Gastrocnemius medialis (tissue), 4 donors: ENCODE measurements at regions not wholly inside any gene's neighbourhood (a gene's known extent, or its start where the extent isn't known, plus 50 kb on each side); places are given as distances from the start of the nearest gene placed in this dataset.

Source experiments
- ATAC-seq, 2 donors: fragments of 150-250 bp; one replicate each; pipeline ENCODE4 v1.9.1; 2016
- DNase-seq, 2 donors: peaks; one replicate each; pipeline ENCODE4 v3.0.0-alpha.2; 2019
- H3K27ac ChIP-seq, 4 donors: fragments of 200-600 bp; sonication (generic); 1 replicate in 1 of 4; 2 replicates in 3 of 4; pipeline ENCODE4 v1.5.1; 2016 to 2018; ENCODE audit warnings: mild to moderate bottlenecking in 2 of 4, moderate library complexity in 1 of 4
- H3K27me3 ChIP-seq, 3 donors: fragments of 200-600 bp; sonication (generic) in 2 of 3; 1 replicate in 1 of 3; 2 replicates in 2 of 3; pipeline versions ENCODE4 v1.5.1 to v1.6.0; 2016 to 2019; ENCODE audit warnings: mild to moderate bottlenecking in 1 of 3, moderate library complexity in 1 of 3
- H3K36me3 ChIP-seq, 2 donors: fragments of 200-600 bp; sonication (generic) in 1 of 2; one replicate each; pipeline ENCODE4 v1.5.1; 2017 to 2018
- H3K4me1 ChIP-seq, 2 donors: fragments of 200-600 bp; sonication (generic) in 1 of 2; one replicate each; pipeline ENCODE4 v1.5.1; 2016 to 2017; ENCODE audit warnings: mild to moderate bottlenecking in 2 of 2
- H3K4me3 ChIP-seq, 4 donors: fragments of 200-600 bp; sonication (generic) in 3 of 4; 1 replicate in 1 of 4; 2 replicates in 3 of 4; pipeline ENCODE4 v1.5.1; 2016 to 2019; ENCODE audit warnings: mild to moderate bottlenecking in 2 of 4
- H3K9me3 ChIP-seq, 3 donors: fragments of 200-600 bp; sonication (generic) in 2 of 3; 1 replicate in 1 of 3; 2 replicates in 2 of 3; pipeline ENCODE4 v1.5.1; 2016 to 2019
- POLR2A ChIP-seq, 2 donors: fragments of 450-650 bp; IDR thresholded peaks; one replicate each; pipeline ENCODE4 v1.6.1; 2017; ENCODE audit warnings: antibody characterized with exemption in 2 of 2, mild to moderate bottlenecking in 2 of 2, moderate library complexity in 2 of 2
- in situ Hi-C, 4 donors: fragments of 200-750 bp; cut with MboI; loops; one replicate each; pipeline versions ENCODE4 v1.15.0 to v1.8.0; 2017; ENCODE audit warnings: low sequenced_read_pairs in 4 of 4
- intact Hi-C: fragments of 100-400 bp; cut with DNase I; formaldehyde crosslinking; loops from one replicate; pipeline ENCODE4 v1.15.1; 2023; ENCODE audit warnings: low total_unique reads
- TF ChIP-seq, protein P1 (sequence below), 5 experiments: fragments of 450-650 bp in 3 of 5; fragments of 200-600 bp in 2 of 5; sonication (generic) in 2 of 5; IDR thresholded peaks in 4 of 5; conservative IDR thresholded peaks in 1 of 5; 1 replicate in 4 of 5; 2 replicates in 1 of 5; pipeline ENCODE4 v1.5.1; 2016 to 2019; ENCODE audit warnings: antibody characterized with exemption in 5 of 5, mild to moderate bottlenecking in 3 of 5, moderate library complexity in 3 of 5

DNA sequence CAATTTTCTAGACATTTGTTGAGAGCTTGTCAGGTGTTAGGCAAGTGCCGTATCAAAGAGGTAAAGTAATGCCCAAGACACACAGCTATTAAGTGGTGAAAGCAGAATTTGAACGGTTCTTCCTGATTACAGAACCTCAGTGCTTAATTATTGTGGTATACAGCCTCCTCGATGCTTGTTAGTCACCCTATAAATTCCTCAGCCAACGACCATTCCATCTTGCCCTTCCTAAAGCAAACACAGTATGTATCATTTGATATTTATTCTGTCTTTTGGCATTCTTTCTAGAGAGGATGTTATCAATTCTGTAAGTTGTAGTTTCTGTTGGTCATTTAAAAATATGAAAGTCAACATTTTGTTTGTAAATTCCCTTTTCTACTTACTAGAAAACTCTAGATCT, 297.8 kb upstream of the BMP2 start:
- Histone ChIP-seq H3K4me3 (no peak overlapping the region), H3K9me3 (no peaks in the 10 kb centered on the region), H3K27ac (no peak overlapping the region), H3K4me1 (no peaks in the 10 kb centered on the region), H3K36me3 (no peaks in the 10 kb centered on the region), H3K27me3 (no peaks in the 10 kb centered on the region)
- ATAC-seq (no peak), DNase-seq (no peak)
- intact Hi-C loops (no loop called here), in situ Hi-C loops (no loop called here)
- TF ChIP-seq, protein P1, sequence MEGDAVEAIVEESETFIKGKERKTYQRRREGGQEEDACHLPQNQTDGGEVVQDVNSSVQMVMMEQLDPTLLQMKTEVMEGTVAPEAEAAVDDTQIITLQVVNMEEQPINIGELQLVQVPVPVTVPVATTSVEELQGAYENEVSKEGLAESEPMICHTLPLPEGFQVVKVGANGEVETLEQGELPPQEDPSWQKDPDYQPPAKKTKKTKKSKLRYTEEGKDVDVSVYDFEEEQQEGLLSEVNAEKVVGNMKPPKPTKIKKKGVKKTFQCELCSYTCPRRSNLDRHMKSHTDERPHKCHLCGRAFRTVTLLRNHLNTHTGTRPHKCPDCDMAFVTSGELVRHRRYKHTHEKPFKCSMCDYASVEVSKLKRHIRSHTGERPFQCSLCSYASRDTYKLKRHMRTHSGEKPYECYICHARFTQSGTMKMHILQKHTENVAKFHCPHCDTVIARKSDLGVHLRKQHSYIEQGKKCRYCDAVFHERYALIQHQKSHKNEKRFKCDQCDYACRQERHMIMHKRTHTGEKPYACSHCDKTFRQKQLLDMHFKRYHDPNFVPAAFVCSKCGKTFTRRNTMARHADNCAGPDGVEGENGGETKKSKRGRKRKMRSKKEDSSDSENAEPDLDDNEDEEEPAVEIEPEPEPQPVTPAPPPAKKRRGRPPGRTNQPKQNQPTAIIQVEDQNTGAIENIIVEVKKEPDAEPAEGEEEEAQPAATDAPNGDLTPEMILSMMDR (IDR thresholded peaks at IDR 0.05 in 4 of 5, conservative IDR thresholded peaks at IDR 0.05 in 1 of 5): no peak
- TF ChIP-seq POLR2A (IDR thresholded peaks at IDR 0.05): no peak

DNA sequence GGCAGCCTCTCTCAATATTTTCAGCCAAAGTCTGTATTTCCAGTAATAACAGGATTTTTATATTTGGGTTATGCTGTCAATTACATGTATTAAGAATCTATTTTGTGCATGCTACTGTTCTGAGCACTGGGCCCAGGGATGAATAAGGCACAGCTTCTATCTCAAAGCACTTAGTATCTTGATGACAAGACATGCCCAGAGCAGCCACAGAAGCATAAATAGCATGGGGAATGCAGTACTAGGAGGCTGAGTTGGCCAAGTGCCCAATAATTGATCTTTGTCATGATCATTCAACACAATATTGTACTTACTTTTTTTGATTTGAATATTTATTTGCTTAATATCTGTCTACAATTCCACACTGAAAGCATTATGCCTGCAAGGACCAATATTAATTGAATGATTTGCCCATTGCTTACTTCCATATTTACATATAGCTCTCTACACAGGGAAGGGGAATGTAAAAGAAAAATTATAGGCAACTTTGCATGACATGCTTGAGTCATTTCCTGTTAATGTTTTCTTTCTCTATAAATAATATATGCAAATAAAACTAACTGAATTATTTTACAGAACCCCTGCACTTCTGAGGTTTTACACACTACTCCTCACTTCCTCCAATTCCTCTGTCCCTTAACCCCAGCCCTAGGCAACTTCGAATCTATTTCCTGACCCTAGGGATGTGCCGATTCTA, 298.9 kb upstream of the BMP2 start:
- Histone ChIP-seq H3K36me3 (no peaks in the 10 kb centered on the region), H3K4me1 (no peaks in the 10 kb centered on the region), H3K9me3 (no peaks in the 10 kb centered on the region), H3K27me3 (no peaks in the 10 kb centered on the region), H3K27ac (no peak overlapping the region), H3K4me3 (no peak overlapping the region)
- ATAC-seq (no peak), DNase-seq (no peak)
- in situ Hi-C loops (no loop called here), intact Hi-C loops (no loop called here)
- TF ChIP-seq, protein P1 (IDR thresholded peaks at IDR 0.05 in 4 of 5, conservative IDR thresholded peaks at IDR 0.05 in 1 of 5): no peak
- no peak for TF ChIP-seq POLR2A (IDR thresholded peaks at IDR 0.05)

DNA sequence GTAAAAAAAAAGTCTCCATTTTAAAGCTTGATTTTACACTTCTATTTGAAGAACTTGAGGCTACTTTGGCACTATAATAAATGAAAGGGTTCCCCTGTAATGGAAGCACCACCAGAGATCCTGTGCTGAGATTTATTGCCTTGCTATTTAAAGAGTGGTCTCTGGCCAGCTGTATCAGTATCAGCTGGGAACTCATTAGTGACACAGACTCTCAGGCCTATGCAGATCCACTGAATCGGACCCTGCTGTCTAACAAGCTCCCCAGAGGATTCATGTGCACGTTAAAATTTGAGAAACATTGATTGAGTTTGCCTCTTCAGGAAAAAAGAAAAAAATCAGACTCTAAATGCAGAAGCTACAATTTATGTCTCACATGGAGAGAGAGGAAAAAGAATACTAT, 299.9 kb upstream of the BMP2 start:
- Histone ChIP-seq H3K9me3 (no peaks in the 10 kb centered on the region), H3K4me1 (no peaks in the 10 kb centered on the region), H3K4me3 (no peak overlapping the region), H3K27me3 (no peaks in the 10 kb centered on the region), H3K36me3 (no peaks in the 10 kb centered on the region), H3K27ac (no peak overlapping the region)
- ATAC-seq (no peak), DNase-seq (no peak)
- intact Hi-C loops: no loop called here
- TF ChIP-seq, protein P1 (IDR thresholded peaks at IDR 0.05 in 4 of 5, conservative IDR thresholded peaks at IDR 0.05 in 1 of 5): no peak
- TF ChIP-seq POLR2A (IDR thresholded peaks at IDR 0.05): no peak
- in situ Hi-C loops: no loop called here

DNA sequence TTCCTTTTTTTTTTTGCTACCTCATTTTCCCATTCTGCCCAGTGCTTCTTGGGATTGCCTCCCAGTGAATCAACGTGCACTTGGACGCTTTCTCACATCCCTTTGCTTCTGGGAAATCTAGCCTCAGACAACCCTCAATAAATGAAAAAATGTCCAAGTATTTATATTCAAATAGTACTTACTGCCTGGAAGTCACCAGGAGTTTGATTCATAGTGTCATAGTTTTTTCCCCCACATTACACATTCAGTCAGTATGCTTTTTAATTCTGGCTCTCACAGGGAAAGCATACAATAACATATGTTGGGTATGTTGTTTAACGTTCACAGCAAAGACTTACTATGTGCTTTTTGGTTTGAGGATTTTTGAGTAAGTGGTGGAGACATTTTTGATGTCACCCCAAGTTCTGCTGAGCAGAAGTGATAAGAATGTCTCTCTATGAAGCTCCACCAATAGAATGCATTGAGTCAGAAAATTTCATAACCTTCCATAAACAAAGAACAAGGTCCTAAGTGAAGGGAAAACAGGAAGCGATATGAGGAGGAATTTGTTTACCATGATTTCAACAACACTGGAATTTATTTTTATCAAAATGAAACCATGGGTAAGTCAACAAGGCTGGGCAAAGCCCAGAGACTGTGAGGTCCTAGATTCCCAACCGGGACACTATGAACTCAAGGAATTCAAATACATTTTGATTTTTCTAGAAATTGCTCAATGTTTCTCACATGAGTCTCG, 301.2 kb upstream of the BMP2 start:
- H3K4me3 ChIP-seq: no peak overlapping the region
- ATAC-seq: no peak

More for the DNA sequence above, 301.2 kb upstream of the BMP2 start:
- TF ChIP-seq POLR2A (IDR thresholded peaks at IDR 0.05): no peak
- TF ChIP-seq, protein P1 (IDR thresholded peaks at IDR 0.05 in 4 of 5, conservative IDR thresholded peaks at IDR 0.05 in 1 of 5): no peak
- in situ Hi-C loops: no loop called here
- DNase-seq: no peak
- Histone ChIP-seq H3K9me3 (no peaks in the 10 kb centered on the region), H3K36me3 (no peaks in the 10 kb centered on the region), H3K27ac (no peak overlapping the region), H3K4me1 (no peaks in the 10 kb centered on the region), H3K27me3 (no peaks in the 10 kb centered on the region)
- intact Hi-C loops: no loop called here
